ENCODE measurements at regions not wholly inside any gene's neighbourhood (a gene's known extent, or its start where the extent isn't known, plus 50 kb on each side); places are given as distances from the start of the nearest gene placed in this dataset.

DNA sequence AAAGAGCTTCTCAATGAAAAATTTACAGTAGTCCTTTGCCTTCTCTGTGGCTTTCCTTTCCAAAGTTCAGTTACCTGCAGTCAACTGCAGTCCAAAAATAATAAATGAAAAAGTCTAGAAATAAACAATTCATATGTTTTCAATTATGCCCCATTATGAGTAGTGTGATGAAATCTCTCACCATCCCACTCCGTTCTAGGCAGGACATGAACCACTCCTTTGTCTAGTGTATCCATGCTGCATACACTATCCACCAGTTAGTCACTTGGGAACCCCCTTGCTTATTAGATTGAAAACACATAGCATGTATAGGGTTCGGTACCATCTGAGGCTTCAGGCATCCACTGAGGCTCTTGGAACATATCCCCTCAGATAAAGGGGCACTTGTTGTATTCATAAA, 80.6 kb upstream of the EYA4 start:
- DNase-seq (ENCODE audit: low spot score) = no peak
- no peaks in the 10 kb centered on the region for H3K36me3 Mint-ChIP-seq (ENCODE audit: low read depth)
- TF ChIP-seq, protein P1, sequence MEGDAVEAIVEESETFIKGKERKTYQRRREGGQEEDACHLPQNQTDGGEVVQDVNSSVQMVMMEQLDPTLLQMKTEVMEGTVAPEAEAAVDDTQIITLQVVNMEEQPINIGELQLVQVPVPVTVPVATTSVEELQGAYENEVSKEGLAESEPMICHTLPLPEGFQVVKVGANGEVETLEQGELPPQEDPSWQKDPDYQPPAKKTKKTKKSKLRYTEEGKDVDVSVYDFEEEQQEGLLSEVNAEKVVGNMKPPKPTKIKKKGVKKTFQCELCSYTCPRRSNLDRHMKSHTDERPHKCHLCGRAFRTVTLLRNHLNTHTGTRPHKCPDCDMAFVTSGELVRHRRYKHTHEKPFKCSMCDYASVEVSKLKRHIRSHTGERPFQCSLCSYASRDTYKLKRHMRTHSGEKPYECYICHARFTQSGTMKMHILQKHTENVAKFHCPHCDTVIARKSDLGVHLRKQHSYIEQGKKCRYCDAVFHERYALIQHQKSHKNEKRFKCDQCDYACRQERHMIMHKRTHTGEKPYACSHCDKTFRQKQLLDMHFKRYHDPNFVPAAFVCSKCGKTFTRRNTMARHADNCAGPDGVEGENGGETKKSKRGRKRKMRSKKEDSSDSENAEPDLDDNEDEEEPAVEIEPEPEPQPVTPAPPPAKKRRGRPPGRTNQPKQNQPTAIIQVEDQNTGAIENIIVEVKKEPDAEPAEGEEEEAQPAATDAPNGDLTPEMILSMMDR (IDR thresholded peaks at IDR 0.05) = no peak
- peaks cover 2% of the 10 kb centered on the region for H3K27me3 Mint-ChIP-seq (ENCODE audit: low read depth)
- H3K9me3 Mint-ChIP-seq (ENCODE audit: low read depth) = no peaks in the 10 kb centered on the region
- H3K4me1 Mint-ChIP-seq (ENCODE audit: low read depth) = peaks cover 5% of the 10 kb centered on the region
- H3K27ac Mint-ChIP-seq (ENCODE audit: unreplicated experiment) = no peak overlapping the region
- no peak overlapping the region for H3K4me3 Mint-ChIP-seq (ENCODE audit: unreplicated experiment)

DNA sequence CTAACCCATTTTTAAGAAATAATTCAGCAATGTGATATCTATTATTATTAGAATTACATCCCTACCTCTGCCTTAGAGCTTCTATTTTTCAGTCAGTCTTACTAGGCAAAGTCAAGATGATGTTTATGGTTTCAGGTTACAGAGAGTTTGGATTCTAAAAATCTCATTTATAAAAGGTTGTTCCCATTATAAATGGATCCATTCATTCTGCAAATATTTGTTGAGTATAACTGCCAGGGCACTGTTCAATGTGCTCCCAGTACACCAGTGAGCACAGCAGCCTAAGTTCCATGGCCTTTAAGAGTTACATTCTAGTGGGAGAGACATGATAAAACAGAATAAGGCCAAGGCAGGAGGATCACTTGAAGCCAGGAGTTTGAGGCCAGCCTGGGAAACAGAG, 75.9 kb upstream of the EYA4 start:
- no peaks in the 10 kb centered on the region for H3K9me3 Mint-ChIP-seq (ENCODE audit: low read depth)

DNA sequence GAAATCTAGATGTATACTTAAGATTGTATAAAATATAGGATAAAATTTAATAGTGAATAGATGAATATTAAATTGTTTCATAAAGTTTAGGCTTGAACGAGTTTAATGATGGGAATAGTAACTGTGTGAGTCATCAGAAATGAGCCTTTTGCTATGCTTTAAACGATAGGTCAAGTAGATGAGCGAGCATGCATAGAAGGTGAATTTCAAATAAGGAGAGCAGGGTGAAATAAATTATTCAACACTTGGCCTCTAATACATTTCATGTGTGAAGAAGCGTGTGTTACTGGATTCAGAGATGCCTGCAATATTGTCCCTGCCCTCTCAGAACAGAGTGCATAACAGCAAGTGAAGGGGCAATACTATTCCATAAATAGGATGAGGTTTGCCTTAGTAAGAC, 74.4 kb upstream of the EYA4 start:
- H3K4me3 Mint-ChIP-seq (ENCODE audit: unreplicated experiment) = no peak overlapping the region
- no peak for DNase-seq (ENCODE audit: low spot score)
- H3K4me1 Mint-ChIP-seq (ENCODE audit: low read depth) = no peaks in the 10 kb centered on the region
- H3K27me3 Mint-ChIP-seq (ENCODE audit: low read depth) = peaks cover 2% of the 10 kb centered on the region
- H3K9me3 Mint-ChIP-seq (ENCODE audit: low read depth) = no peaks in the 10 kb centered on the region
- H3K27ac Mint-ChIP-seq (ENCODE audit: unreplicated experiment) = no peak overlapping the region
- H3K36me3 Mint-ChIP-seq (ENCODE audit: low read depth) = no peaks in the 10 kb centered on the region
- TF ChIP-seq, protein P1 (IDR thresholded peaks at IDR 0.05) = no peak

More for the DNA sequence above, 75.9 kb upstream of the EYA4 start:
- no peak for DNase-seq (ENCODE audit: low spot score)
- TF ChIP-seq, protein P1 (IDR thresholded peaks at IDR 0.05) = no peak
- H3K27ac Mint-ChIP-seq (ENCODE audit: unreplicated experiment) = no peak overlapping the region
- H3K36me3 Mint-ChIP-seq (ENCODE audit: low read depth) = no peaks in the 10 kb centered on the region
- no peaks in the 10 kb centered on the region for H3K4me1 Mint-ChIP-seq (ENCODE audit: low read depth)
- peaks cover 2% of the 10 kb centered on the region for H3K27me3 Mint-ChIP-seq (ENCODE audit: low read depth)
- no peak overlapping the region for H3K4me3 Mint-ChIP-seq (ENCODE audit: unreplicated experiment)

DNA sequence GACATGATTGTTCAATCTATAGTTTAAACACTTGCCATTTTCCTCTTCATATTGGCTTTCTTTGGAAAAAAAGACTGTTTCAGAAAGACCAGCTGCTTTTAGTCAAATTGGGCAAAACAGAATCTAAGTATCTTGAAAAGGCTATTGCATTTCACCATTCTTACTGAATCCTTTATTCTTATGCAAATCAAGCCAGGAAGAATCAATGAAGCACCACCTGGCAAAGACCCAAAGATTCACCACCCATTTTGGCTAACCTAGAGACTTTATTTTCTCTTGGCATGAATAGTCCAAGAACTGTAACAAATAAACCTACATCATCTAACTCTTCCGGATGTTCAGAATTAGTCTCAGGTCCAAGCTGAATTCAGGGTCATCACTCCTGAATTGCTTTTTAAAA, 71.3 kb upstream of the EYA4 start:
- DNase-seq (ENCODE audit: low spot score) = no peak
- TF ChIP-seq, protein P1 (IDR thresholded peaks at IDR 0.05) = no peak
- Mint-ChIP-seq H3K4me3 (ENCODE audit: unreplicated experiment) (no peak overlapping the region), H3K4me1 (ENCODE audit: low read depth) (no peaks in the 10 kb centered on the region), H3K27me3 (ENCODE audit: low read depth) (peaks cover 2% of the 10 kb centered on the region), H3K27ac (ENCODE audit: unreplicated experiment) (no peak overlapping the region), H3K36me3 (ENCODE audit: low read depth) (no peaks in the 10 kb centered on the region), H3K9me3 (ENCODE audit: low read depth) (no peaks in the 10 kb centered on the region)

DNA sequence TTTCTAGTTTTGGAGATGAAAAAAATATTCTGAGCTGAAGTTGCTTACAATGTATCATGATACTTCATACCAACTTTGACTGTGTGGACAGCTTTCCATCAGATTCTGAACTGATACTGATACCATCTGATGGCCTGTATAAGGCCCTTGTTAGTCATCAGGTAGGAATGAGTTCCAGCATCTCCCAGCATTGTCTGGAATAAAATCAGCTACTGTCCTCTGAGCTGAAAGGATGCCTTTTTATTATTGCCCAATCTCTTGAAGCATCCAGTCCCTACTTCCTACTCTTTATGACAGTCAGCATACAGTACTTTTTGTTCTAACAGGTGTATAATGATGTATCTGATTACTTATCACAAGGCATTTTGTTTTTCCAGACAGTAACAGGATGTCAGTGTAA, 70.6 kb upstream of the EYA4 start:
- no peak for DNase-seq (ENCODE audit: low spot score)
- H3K27ac Mint-ChIP-seq (ENCODE audit: unreplicated experiment) = no peak overlapping the region
- no peaks in the 10 kb centered on the region for H3K36me3 Mint-ChIP-seq (ENCODE audit: low read depth)
- H3K9me3 Mint-ChIP-seq (ENCODE audit: low read depth) = no peaks in the 10 kb centered on the region
- no peaks in the 10 kb centered on the region for H3K4me1 Mint-ChIP-seq (ENCODE audit: low read depth)
- TF ChIP-seq, protein P1 (IDR thresholded peaks at IDR 0.05) = no peak
- H3K27me3 Mint-ChIP-seq (ENCODE audit: low read depth) = peaks cover 2% of the 10 kb centered on the region
- no peak overlapping the region for H3K4me3 Mint-ChIP-seq (ENCODE audit: unreplicated experiment)
